ENCODE measurements at regions not wholly inside any gene's neighbourhood (a gene's known extent, or its start where the extent isn't known, plus 50 kb on each side); places are given as distances from the start of the nearest gene placed in this dataset.

GRCh38 chr10:78609976-78610375, 458.8 kb upstream of the ZMIZ1 start:
- no peak for TF ChIP-seq CTCF (IDR thresholded peaks at IDR 0.05)
- no peak for TF ChIP-seq POLR2A (IDR thresholded peaks at IDR 0.05)
- no peak for TF ChIP-seq EP300 (IDR thresholded peaks at IDR 0.05)
